IMR-90 (cell line): ENCODE measurements at regions not wholly inside any gene's neighbourhood (a gene's known extent, or its start where the extent isn't known, plus 50 kb on each side); places are given as distances from the start of the nearest gene placed in this dataset.

Experiments used
- ATAC-seq: fragments of 200-7000 bp; cut with Tn5 transposase; 2 replicates; pipeline ENCODE4 v1.9.1; 2020; ENCODE audit warnings: low read depth, mild to moderate bottlenecking, moderate library complexity
- BruUV-seq: library from RNA; stranded (reverse); fragments of 400-500 nt; replicated peaks from 2 replicates; lab custom pipeline; 2021; lab: Mats Ljungman, UMichigan
- CTCF ChIA-PET: fragments of 300-600 bp; formaldehyde crosslinking; extraction: SDS; loops from one replicate; lab custom pipeline; 2021; ENCODE audit warnings: antibody characterized with exemption; lab: Yijun Ruan, JAX
- POLR2A ChIA-PET: fragments of 300-600 bp; sonication (Branson Sonifier 250); formaldehyde crosslinking; loops from one replicate; lab custom pipeline; 2022; ENCODE audit warnings: antibody characterized with exemption; ENCODE audit not compliant: unreplicated experiment; lab: Charles Lee
- DNase-seq: peaks from one replicate; pipeline ENCODE4 v3.0.0; 2013
- H2AFZ ChIP-seq: replicated peaks from 2 replicates; pipeline ENCODE3; 2013; ENCODE audit warnings: low read length, mild to moderate bottlenecking; ENCODE audit not compliant: poor library complexity
- H2AK5ac ChIP-seq: 2 replicates; pipeline ENCODE4 v1.6.1; 2013; ENCODE audit warnings: low read depth, low read length, inconsistent platforms
- H2AK9ac ChIP-seq: replicated peaks from 2 replicates; pipeline ENCODE3; 2013; ENCODE audit warnings: mild to moderate bottlenecking, low read depth, low read length, moderate library complexity; ENCODE audit not compliant: poor library complexity
- H2BK120ac ChIP-seq: 2 replicates; pipeline ENCODE4 v1.6.1; 2013; ENCODE audit warnings: low read depth, low read length, inconsistent platforms
- H2BK15ac ChIP-seq: 3 replicates; pipeline ENCODE4 v1.6.1; 2013; ENCODE audit warnings: low read depth, low read length, inconsistent platforms
- H2BK20ac ChIP-seq: 2 replicates; pipeline ENCODE4 v1.6.1; 2013; ENCODE audit warnings: low read depth, mild to moderate bottlenecking, inconsistent platforms, low read length, moderate library complexity
- H2BK5ac ChIP-seq: 2 replicates; pipeline ENCODE4 v1.6.1; 2013; ENCODE audit warnings: mild to moderate bottlenecking, low read depth, low read length, inconsistent platforms; ENCODE audit not compliant: poor library complexity, severe bottlenecking
- H3K14ac ChIP-seq: replicated peaks from 2 replicates; pipeline ENCODE4 v1.6.1; 2013; ENCODE audit warnings: low read depth, low read length, inconsistent platforms
- H3K18ac ChIP-seq: 2 replicates; pipeline ENCODE4 v1.6.1; 2013; ENCODE audit warnings: low read depth, low read length, control low read depth
- H3K23ac ChIP-seq: 2 replicates; pipeline ENCODE4 v1.6.1; 2013; ENCODE audit warnings: low read depth, low read length, inconsistent platforms
- H3K27ac ChIP-seq: 2 replicates; pipeline ENCODE4 v1.5.1; 2013; ENCODE audit warnings: mild to moderate bottlenecking, control low read depth, low read length; ENCODE audit not compliant: insufficient read depth
- H3K27me3 ChIP-seq: 2 replicates; pipeline ENCODE4 v1.6.1; 2013; ENCODE audit warnings: low read length; ENCODE audit not compliant: control insufficient read depth, insufficient read depth
- H3K36me3 ChIP-seq: 2 replicates; pipeline ENCODE4 v1.6.1; 2013; ENCODE audit warnings: low read length, mixed read lengths; ENCODE audit not compliant: control insufficient read depth, insufficient read depth
- H3K4ac ChIP-seq: 2 replicates; pipeline ENCODE4 v1.6.1; 2013; ENCODE audit warnings: low read depth, low read length, inconsistent platforms
- H3K4me1 ChIP-seq: 2 replicates; pipeline ENCODE4 v1.6.1; 2013; ENCODE audit warnings: low read length, mixed read lengths; ENCODE audit not compliant: control insufficient read depth, insufficient read depth
- H3K4me2 ChIP-seq: 2 replicates; pipeline ENCODE4 v1.6.1; 2013; ENCODE audit warnings: low read depth, mild to moderate bottlenecking, control low read depth, low read length, moderate library complexity
- H3K4me3 ChIP-seq: 2 replicates; pipeline ENCODE4 v1.5.1; 2013; ENCODE audit warnings: low read depth, mild to moderate bottlenecking, control low read depth, low read length, moderate library complexity; ENCODE audit not compliant: insufficient read depth
- H3K56ac ChIP-seq: 2 replicates; pipeline ENCODE4 v1.6.1; 2013; ENCODE audit warnings: low read length, inconsistent platforms; ENCODE audit not compliant: insufficient read depth; ENCODE audit errors: extremely low read depth
- H3K79me1 ChIP-seq, 2 experiments: 2 replicates each; pipeline ENCODE4 v1.6.1; 2013; ENCODE audit warnings: low read length in 2 of 2, inconsistent platforms in 1 of 2, low read depth in 1 of 2
- H3K9ac ChIP-seq: 2 replicates; pipeline ENCODE4 v1.6.1; 2013; ENCODE audit warnings: low read depth, low read length, control low read depth
- H3K9me1 ChIP-seq: 2 replicates; pipeline ENCODE4 v1.6.1; 2013; ENCODE audit warnings: low read length, inconsistent platforms; ENCODE audit not compliant: insufficient read depth
- H3K9me3 ChIP-seq: 2 replicates; pipeline ENCODE4 v1.6.1; 2013; ENCODE audit warnings: low read length; ENCODE audit not compliant: control insufficient read depth, insufficient read depth
- H4K20me1 ChIP-seq: 2 replicates; pipeline ENCODE4 v1.6.1; 2013; ENCODE audit warnings: low read length, inconsistent platforms; ENCODE audit not compliant: insufficient read depth
- H4K5ac ChIP-seq: 2 replicates; pipeline ENCODE4 v1.6.1; 2013; ENCODE audit warnings: mild to moderate bottlenecking, low read depth, low read length, control low read depth
- H4K8ac ChIP-seq, 2 experiments: 2 replicates each; pipeline ENCODE4 v1.6.1; 2013; ENCODE audit warnings: low read depth in 2 of 2, low read length in 2 of 2, control low read depth in 1 of 2, inconsistent platforms in 1 of 2
- H4K91ac ChIP-seq: 2 replicates; pipeline ENCODE4 v1.6.1; 2013; ENCODE audit warnings: low read depth, low read length, inconsistent platforms; ENCODE audit not compliant: insufficient read depth
- BHLHE40 ChIP-seq: fragments of 150-350 bp; IDR thresholded peaks from 2 replicates; pipeline ENCODE4 v1.6.1; 2016; ENCODE audit warnings: mild to moderate bottlenecking, low read depth, low read length
- CEBPB ChIP-seq: IDR thresholded peaks from 2 replicates; pipeline ENCODE4 v1.6.1; 2012; ENCODE audit warnings: low read depth, low read length, improper control_type of control experiment
- CHD1 ChIP-seq: IDR thresholded peaks from 2 replicates; pipeline ENCODE4 v1.6.1; 2012; ENCODE audit warnings: low read depth, low read length, improper control_type of control experiment
- CTCF ChIP-seq: conservative IDR thresholded peaks from 2 replicates; pipeline ENCODE4 v1.5.1; 2012; ENCODE audit warnings: mild to moderate bottlenecking, low read depth, low read length, improper control_type of control experiment
- ELK1 ChIP-seq: fragments of 150-350 bp; IDR thresholded peaks from 2 replicates; pipeline ENCODE4 v1.6.1; 2016; ENCODE audit warnings: low read depth, mild to moderate bottlenecking, low read length, moderate library complexity, borderline replicate concordance
- FOS ChIP-seq: fragments of 150-350 bp; IDR thresholded peaks from 2 replicates; pipeline ENCODE4 v1.6.1; 2016; ENCODE audit warnings: low read depth, low read length
- MAFK ChIP-seq: IDR thresholded peaks from 2 replicates; pipeline ENCODE4 v1.6.1; 2012; ENCODE audit warnings: low read depth, low read length, improper control_type of control experiment
- MAZ ChIP-seq: IDR thresholded peaks from 2 replicates; pipeline ENCODE4 v1.6.1; 2012; ENCODE audit warnings: low read depth, mild to moderate bottlenecking, low read length, improper control_type of control experiment, moderate library complexity, borderline replicate concordance
- MXI1 ChIP-seq: IDR thresholded peaks from 2 replicates; pipeline ENCODE4 v1.6.1; 2012; ENCODE audit warnings: low read depth, mild to moderate bottlenecking, low read length, moderate library complexity, borderline replicate concordance
- NFE2L2 ChIP-seq: fragments of 150-350 bp; IDR thresholded peaks from 2 replicates; pipeline ENCODE4 v1.6.1; 2016; ENCODE audit warnings: low read depth, mild to moderate bottlenecking, low read length
- POLR2A ChIP-seq: IDR thresholded peaks from 2 replicates; pipeline ENCODE4 v1.6.1; 2012; ENCODE audit warnings: mild to moderate bottlenecking, low read depth, low read length
- RAD21 ChIP-seq: IDR thresholded peaks from 2 replicates; pipeline ENCODE4 v1.6.1; 2012; ENCODE audit warnings: low read length, improper control_type of control experiment
- RFX5 ChIP-seq: IDR thresholded peaks from 2 replicates; pipeline ENCODE4 v1.8.0; 2012; ENCODE audit warnings: low read depth, mild to moderate bottlenecking, low read length, moderate library complexity
- SMC3 ChIP-seq: fragments of 150-350 bp; IDR thresholded peaks from 2 replicates; pipeline ENCODE4 v1.6.1; 2016; ENCODE audit warnings: low read depth, mild to moderate bottlenecking, antibody characterized with exemption, low read length, moderate library complexity
- USF2 ChIP-seq: fragments of 150-350 bp; IDR thresholded peaks from 2 replicates; pipeline ENCODE4 v1.6.1; 2017; ENCODE audit warnings: mild to moderate bottlenecking, antibody characterized with exemption, low read length, low read depth
- dilution Hi-C: fragments of 300-500 bp; cut with HindIII; formaldehyde crosslinking; loops from one replicate; pipeline ENCODE4 v1.14.3; 2018; ENCODE audit warnings: low sequenced_read_pairs; ENCODE audit not compliant: unreplicated experiment
- in situ Hi-C: fragments of 300-500 bp; cut with MboI; formaldehyde crosslinking; loops from 3 replicates; pipeline ENCODE4 v1.14.3; 2019; ENCODE audit warnings: low sequenced_read_pairs, inconsistent platforms, mixed read lengths
- intact Hi-C: fragments of 100-400 bp; cut with micrococcal nuclease; formaldehyde crosslinking; loops from 2 replicates; pipeline ENCODE4 v1.10.0; 2022

GRCh38 chr18:1455605-1456004, 550.9 kb downstream of the ADCYAP1 start:
- Histone ChIP-seq H3K9me1 (no peaks in the 10 kb centered on the region), H3K79me1 (no peaks in the 10 kb centered on the region), H3K27me3 (no peaks in the 10 kb centered on the region), H2BK20ac (no peak overlapping the region), H4K20me1 (no peaks in the 10 kb centered on the region), H3K56ac (no peak overlapping the region), H3K18ac (no peak overlapping the region), H3K14ac (no peak overlapping the region), H3K4me2 (no peak overlapping the region), H3K4ac (no peak overlapping the region), H3K4me1 (no peaks in the 10 kb centered on the region), H3K27ac (no peak overlapping the region), H3K9me3 (peaks cover 14% of the 10 kb centered on the region), H3K36me3 (no peaks in the 10 kb centered on the region), H4K8ac (no peak overlapping the region), H4K5ac (no peak overlapping the region), H4K91ac (no peak overlapping the region), H2BK120ac (no peak overlapping the region), H2AK9ac (no peak overlapping the region), H2BK5ac (no peak overlapping the region), H2AK5ac (no peak overlapping the region), H2AFZ (no peak overlapping the region), H3K9ac (no peak overlapping the region), H3K4me3 (no peak overlapping the region), H2BK15ac (no peak overlapping the region), H3K23ac (no peak overlapping the region)
- no peak for ATAC-seq
- in situ Hi-C loops = no loop called here
- dilution Hi-C loops = no loop called here
- no TSS peak for BruUV-seq
- CTCF ChIA-PET = no interaction called here
- POLR2A ChIA-PET = no interaction called here
- intact Hi-C loops = no loop called here
- DNase-seq = no peak
- TF ChIP-seq POLR2A (no peak), ELK1 (no peak), CTCF (no peak), RFX5 (no peak), MAZ (no peak), CHD1 (no peak), MAFK (no peak), NFE2L2 (no peak), USF2 (no peak), CEBPB (no peak), FOS (no peak), RAD21 (no peak), BHLHE40 (no peak), SMC3 (no peak), MXI1 (no peak)
